ENCODE measurements at regions not wholly inside any gene's neighbourhood (a gene's known extent, or its start where the extent isn't known, plus 50 kb on each side); places are given as distances from the start of the nearest gene placed in this dataset. TPM values are rescaled to one million over a fixed set of nuclear protein-coding genes. Genes with fewer than 3 reads are reported as not detected.
"Not testable (repeated sequence)": the region's sequence is repeated elsewhere in the genome, so short reads cannot be mapped to it uniquely, and the experiment has no call there.

DNA sequence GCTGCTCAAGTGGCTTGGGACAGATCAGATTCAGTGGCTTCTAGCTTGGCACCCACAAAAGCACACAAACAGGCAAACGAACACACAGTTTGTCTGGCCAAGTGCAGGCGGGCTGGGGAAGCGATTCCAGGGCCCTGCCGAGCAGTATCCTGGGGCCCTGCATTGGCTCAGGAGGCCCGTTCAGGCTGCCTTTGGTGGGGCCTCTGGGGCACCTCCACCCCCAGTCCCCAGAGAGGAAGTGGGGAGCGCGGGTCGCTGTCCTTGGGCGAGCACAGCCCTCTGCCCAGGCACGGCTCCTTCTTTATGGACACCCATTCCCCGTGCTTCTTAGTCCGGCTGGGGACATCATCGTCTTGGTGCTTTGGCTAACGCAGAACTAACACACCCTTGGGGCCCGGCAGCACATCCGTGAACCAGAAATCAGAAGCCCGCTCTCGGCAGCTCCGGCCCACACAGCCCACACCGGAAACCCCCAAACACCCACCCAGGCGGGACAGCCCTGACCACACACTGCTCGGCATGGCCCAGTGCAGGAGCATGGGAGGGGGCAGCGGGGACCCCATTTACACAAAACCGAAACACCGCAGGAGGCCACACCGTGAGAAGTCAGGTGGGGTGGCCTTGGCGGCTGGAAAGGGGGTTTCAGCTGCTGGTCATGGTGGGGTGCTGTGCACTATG lies 4364.5 kb upstream of the TPTE start:
- H4K20me1 ChIP-seq (ENCODE audit: insufficient read depth, low read length); H3K9me3 Mint-ChIP-seq; H3K27ac Mint-ChIP-seq; H3K9me3 ChIP-seq (replicated peaks in 1 of 2; ENCODE audit: control insufficient read depth in 1 of 2, insufficient read depth in 1 of 2, low read length in 2 of 2); H3K36me3 Mint-ChIP-seq; H3K27me3 ChIP-seq (ENCODE audit: control insufficient read depth in 2 of 2, insufficient read depth in 2 of 2, low read length in 2 of 2); H3K4me3 Mint-ChIP-seq; H3K4me3 ChIP-seq (replicated peaks in 1 of 3; ENCODE audit: low read depth in 2 of 3, low read length in 3 of 3); H3K4me2 ChIP-seq (replicated peaks; ENCODE audit: extremely low read depth, low read length, poor library complexity, severe bottlenecking); H3K27ac ChIP-seq (ENCODE audit: low read depth in 1 of 2, low read length in 2 of 2); H3K4me1 ChIP-seq (ENCODE audit: control insufficient read depth in 1 of 2, insufficient read depth in 2 of 2, low read length in 2 of 2); intact Hi-C loops (cut with micrococcal nuclease); H3K4me1 Mint-ChIP-seq; H3K9ac ChIP-seq (ENCODE audit: insufficient read depth, low read length, poor library complexity, severe bottlenecking); H3K79me2 ChIP-seq (ENCODE audit: insufficient read depth, low read length); DNase-seq; H3K27me3 Mint-ChIP-seq (ENCODE audit: low read depth in 3 of 3); H3K36me3 ChIP-seq (replicated peaks in 1 of 2; ENCODE audit: control insufficient read depth in 1 of 2, insufficient read depth in 2 of 2, low read length in 2 of 2); H2AFZ ChIP-seq (ENCODE audit: insufficient read depth, low read depth, low read length, poor library complexity, severe bottlenecking): not testable (repeated sequence)
- no CpG with 5 or more reads among the region's 27 CpGs for WGBS (ENCODE audit: insufficient coverage)

DNA sequence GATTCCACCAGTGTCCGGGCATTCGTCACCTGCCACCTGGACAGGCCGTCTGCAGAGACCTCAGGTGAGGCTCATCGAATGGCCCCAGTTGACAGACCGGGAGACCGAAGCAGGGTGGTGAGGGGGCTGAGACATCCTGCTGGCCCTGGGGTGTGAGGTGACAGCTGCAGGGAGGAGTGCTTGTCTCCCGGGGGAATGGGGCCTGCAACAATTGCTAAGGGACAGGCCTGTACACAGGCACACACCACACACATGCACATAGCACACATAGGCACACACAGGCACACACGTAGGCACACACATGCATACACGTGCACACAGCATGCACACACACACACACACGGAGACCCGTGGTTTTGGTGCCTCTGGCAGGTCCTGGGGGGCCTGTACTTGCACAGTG lies 4363.9 kb upstream of the TPTE start:
- intact Hi-C loops (cut with micrococcal nuclease); H3K9me3 Mint-ChIP-seq: not testable (repeated sequence)

DNA sequence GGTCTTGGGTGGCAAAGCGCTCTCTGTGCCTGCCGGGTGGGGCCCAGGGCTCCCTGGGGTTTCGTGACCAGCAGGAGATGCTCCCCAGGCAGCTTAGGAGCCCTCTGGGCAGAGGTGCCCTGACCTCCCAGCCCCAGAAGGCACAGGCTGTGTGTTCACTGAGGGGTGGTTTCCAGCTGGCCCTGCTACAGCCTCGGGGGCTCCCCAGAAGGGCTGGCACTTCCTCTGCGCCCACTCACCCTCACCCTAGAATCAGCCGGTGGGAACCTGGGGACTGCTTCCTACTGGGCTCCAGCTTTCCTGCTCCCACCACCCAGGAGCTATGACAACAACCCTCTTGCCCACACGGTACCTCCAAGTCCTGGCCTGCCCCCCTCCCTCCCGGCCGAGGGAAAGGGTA lies 4363.2 kb upstream of the TPTE start:
- H3K4me3 Mint-ChIP-seq; H3K4me2 ChIP-seq (replicated peaks; ENCODE audit: extremely low read depth, low read length, poor library complexity, severe bottlenecking); H3K79me2 ChIP-seq (ENCODE audit: insufficient read depth, low read length); H2AFZ ChIP-seq (ENCODE audit: insufficient read depth, low read depth, low read length, poor library complexity, severe bottlenecking); H3K36me3 ChIP-seq (replicated peaks in 1 of 2; ENCODE audit: control insufficient read depth in 1 of 2, insufficient read depth in 2 of 2, low read length in 2 of 2); H3K4me3 ChIP-seq (replicated peaks in 1 of 3; ENCODE audit: low read depth in 2 of 3, low read length in 3 of 3); H3K27me3 Mint-ChIP-seq (ENCODE audit: low read depth in 3 of 3); H3K27ac ChIP-seq (ENCODE audit: low read depth in 1 of 2, low read length in 2 of 2); H3K27me3 ChIP-seq (ENCODE audit: control insufficient read depth in 2 of 2, insufficient read depth in 2 of 2, low read length in 2 of 2); intact Hi-C loops (cut with micrococcal nuclease); H4K20me1 ChIP-seq (ENCODE audit: insufficient read depth, low read length); H3K4me1 ChIP-seq (ENCODE audit: control insufficient read depth in 1 of 2, insufficient read depth in 2 of 2, low read length in 2 of 2); H3K36me3 Mint-ChIP-seq; DNase-seq; H3K9ac ChIP-seq (ENCODE audit: insufficient read depth, low read length, poor library complexity, severe bottlenecking); H3K4me1 Mint-ChIP-seq; H3K9me3 Mint-ChIP-seq; H3K9me3 ChIP-seq (replicated peaks in 1 of 2; ENCODE audit: control insufficient read depth in 1 of 2, insufficient read depth in 1 of 2, low read length in 2 of 2); H3K27ac Mint-ChIP-seq: not testable (repeated sequence)
- no CpG with 5 or more reads among the region's 9 CpGs for WGBS (ENCODE audit: insufficient coverage)

More for the DNA sequence above, 4363.9 kb upstream of the TPTE start:
- not testable (repeated sequence) for H3K4me3 ChIP-seq (replicated peaks in 1 of 3; ENCODE audit: low read depth in 2 of 3, low read length in 3 of 3); H3K27me3 Mint-ChIP-seq (ENCODE audit: low read depth in 3 of 3); H3K27ac ChIP-seq (ENCODE audit: low read depth in 1 of 2, low read length in 2 of 2); H3K4me3 Mint-ChIP-seq; H4K20me1 ChIP-seq (ENCODE audit: insufficient read depth, low read length); H3K79me2 ChIP-seq (ENCODE audit: insufficient read depth, low read length); DNase-seq; H3K27me3 ChIP-seq (ENCODE audit: control insufficient read depth in 2 of 2, insufficient read depth in 2 of 2, low read length in 2 of 2); H3K9me3 ChIP-seq (replicated peaks in 1 of 2; ENCODE audit: control insufficient read depth in 1 of 2, insufficient read depth in 1 of 2, low read length in 2 of 2); H3K4me1 Mint-ChIP-seq; H3K36me3 Mint-ChIP-seq; H3K36me3 ChIP-seq (replicated peaks in 1 of 2; ENCODE audit: control insufficient read depth in 1 of 2, insufficient read depth in 2 of 2, low read length in 2 of 2); H3K27ac Mint-ChIP-seq; H3K4me1 ChIP-seq (ENCODE audit: control insufficient read depth in 1 of 2, insufficient read depth in 2 of 2, low read length in 2 of 2); H3K4me2 ChIP-seq (replicated peaks; ENCODE audit: extremely low read depth, low read length, poor library complexity, severe bottlenecking); H2AFZ ChIP-seq (ENCODE audit: insufficient read depth, low read depth, low read length, poor library complexity, severe bottlenecking); H3K9ac ChIP-seq (ENCODE audit: insufficient read depth, low read length, poor library complexity, severe bottlenecking)
- no CpG with 5 or more reads among the region's 11 CpGs for WGBS (ENCODE audit: insufficient coverage)

Small RNAs in the stretch of these regions (small RNA-seq; reads per million reads assigned to genes)
- gene CU639417.2 (ENCODE audit: insufficient read length, low read depth), result not detected
